ENCODE measurements at regions not wholly inside any gene's neighbourhood (a gene's known extent, or its start where the extent isn't known, plus 50 kb on each side); places are given as distances from the start of the nearest gene placed in this dataset.

DNA sequence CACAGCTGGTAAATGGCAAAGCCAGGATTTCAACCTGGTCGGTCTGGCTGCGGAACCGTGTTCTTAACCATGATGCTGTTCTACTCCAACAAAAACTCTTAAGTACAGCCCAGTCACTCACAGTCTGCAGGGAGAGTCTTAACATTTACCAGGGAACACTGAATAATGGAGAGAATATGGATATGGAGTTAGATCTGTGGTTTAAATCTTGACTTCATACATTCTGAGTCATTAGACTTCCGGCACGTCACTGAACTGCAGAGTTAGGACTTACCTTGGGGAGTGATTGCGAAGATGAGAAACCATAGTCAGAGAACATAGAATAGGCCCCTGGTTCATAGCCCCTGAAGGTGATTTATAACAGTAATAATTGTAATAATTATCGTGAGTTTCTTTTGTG, 61.7 kb downstream of the ADRA2A start:
- no peak for TF ChIP-seq CHD1 (IDR thresholded peaks at IDR 0.05; ENCODE audit: low read depth, low read length)
- TF ChIP-seq, protein P1, sequence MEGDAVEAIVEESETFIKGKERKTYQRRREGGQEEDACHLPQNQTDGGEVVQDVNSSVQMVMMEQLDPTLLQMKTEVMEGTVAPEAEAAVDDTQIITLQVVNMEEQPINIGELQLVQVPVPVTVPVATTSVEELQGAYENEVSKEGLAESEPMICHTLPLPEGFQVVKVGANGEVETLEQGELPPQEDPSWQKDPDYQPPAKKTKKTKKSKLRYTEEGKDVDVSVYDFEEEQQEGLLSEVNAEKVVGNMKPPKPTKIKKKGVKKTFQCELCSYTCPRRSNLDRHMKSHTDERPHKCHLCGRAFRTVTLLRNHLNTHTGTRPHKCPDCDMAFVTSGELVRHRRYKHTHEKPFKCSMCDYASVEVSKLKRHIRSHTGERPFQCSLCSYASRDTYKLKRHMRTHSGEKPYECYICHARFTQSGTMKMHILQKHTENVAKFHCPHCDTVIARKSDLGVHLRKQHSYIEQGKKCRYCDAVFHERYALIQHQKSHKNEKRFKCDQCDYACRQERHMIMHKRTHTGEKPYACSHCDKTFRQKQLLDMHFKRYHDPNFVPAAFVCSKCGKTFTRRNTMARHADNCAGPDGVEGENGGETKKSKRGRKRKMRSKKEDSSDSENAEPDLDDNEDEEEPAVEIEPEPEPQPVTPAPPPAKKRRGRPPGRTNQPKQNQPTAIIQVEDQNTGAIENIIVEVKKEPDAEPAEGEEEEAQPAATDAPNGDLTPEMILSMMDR (conservative IDR thresholded peaks at IDR 0.05; ENCODE audit: low read depth, low read length), result no peak
- no peak for TF ChIP-seq POLR2A (IDR thresholded peaks at IDR 0.05; ENCODE audit: low read depth, low read length)
- TF ChIP-seq, protein P2, sequence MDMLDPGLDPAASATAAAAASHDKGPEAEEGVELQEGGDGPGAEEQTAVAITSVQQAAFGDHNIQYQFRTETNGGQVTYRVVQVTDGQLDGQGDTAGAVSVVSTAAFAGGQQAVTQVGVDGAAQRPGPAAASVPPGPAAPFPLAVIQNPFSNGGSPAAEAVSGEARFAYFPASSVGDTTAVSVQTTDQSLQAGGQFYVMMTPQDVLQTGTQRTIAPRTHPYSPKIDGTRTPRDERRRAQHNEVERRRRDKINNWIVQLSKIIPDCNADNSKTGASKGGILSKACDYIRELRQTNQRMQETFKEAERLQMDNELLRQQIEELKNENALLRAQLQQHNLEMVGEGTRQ (IDR thresholded peaks at IDR 0.05; ENCODE audit: low read depth, low read length), result no peak
- no peak for TF ChIP-seq BHLHE40 (IDR thresholded peaks at IDR 0.05; ENCODE audit: low read depth, low read length)
- TF ChIP-seq RAD21 (IDR thresholded peaks at IDR 0.05; ENCODE audit: low read length), result no peak
- no peak for TF ChIP-seq RFX5 (IDR thresholded peaks at IDR 0.05; ENCODE audit: low read depth, low read length)
- TF ChIP-seq RCOR1 (IDR thresholded peaks at IDR 0.05; ENCODE audit: insufficient replicate concordance, low read length), result no peak
- no peak for TF ChIP-seq MXI1 (IDR thresholded peaks at IDR 0.05; ENCODE audit: borderline replicate concordance, low read depth, low read length)
- no peak for TF ChIP-seq NFE2L2 (IDR thresholded peaks at IDR 0.05; ENCODE audit: low read depth, low read length)
- TF ChIP-seq, protein P3, sequence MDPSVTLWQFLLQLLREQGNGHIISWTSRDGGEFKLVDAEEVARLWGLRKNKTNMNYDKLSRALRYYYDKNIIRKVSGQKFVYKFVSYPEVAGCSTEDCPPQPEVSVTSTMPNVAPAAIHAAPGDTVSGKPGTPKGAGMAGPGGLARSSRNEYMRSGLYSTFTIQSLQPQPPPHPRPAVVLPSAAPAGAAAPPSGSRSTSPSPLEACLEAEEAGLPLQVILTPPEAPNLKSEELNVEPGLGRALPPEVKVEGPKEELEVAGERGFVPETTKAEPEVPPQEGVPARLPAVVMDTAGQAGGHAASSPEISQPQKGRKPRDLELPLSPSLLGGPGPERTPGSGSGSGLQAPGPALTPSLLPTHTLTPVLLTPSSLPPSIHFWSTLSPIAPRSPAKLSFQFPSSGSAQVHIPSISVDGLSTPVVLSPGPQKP (IDR thresholded peaks at IDR 0.05; ENCODE audit: borderline replicate concordance, low read depth, low read length), result no peak
